OCI-LY1 (cell line): ENCODE measurements at regions not wholly inside any gene's neighbourhood (a gene's known extent, or its start where the extent isn't known, plus 50 kb on each side); places are given as distances from the start of the nearest gene placed in this dataset.

Experiments used
- EZH2 ChIP-seq: fragments of 200-600 bp; sonication (generic), shearing (Covaris generic); IDR thresholded peaks from 2 replicates; pipeline ENCODE4 v1.8.0; 2017; ENCODE audit warnings: borderline replicate concordance, mixed run types, mild to moderate bottlenecking, antibody characterized with exemption, low read length, moderate library complexity, mixed read lengths
- TF ChIP-seq, protein P1 (sequence below): fragments of 200-600 bp; sonication (generic), shearing (Covaris generic); IDR thresholded peaks from 2 replicates; pipeline ENCODE4 v1.5.1; 2017; ENCODE audit warnings: mild to moderate bottlenecking, antibody characterized with exemption, low read length, moderate library complexity, mixed read lengths

DNA sequence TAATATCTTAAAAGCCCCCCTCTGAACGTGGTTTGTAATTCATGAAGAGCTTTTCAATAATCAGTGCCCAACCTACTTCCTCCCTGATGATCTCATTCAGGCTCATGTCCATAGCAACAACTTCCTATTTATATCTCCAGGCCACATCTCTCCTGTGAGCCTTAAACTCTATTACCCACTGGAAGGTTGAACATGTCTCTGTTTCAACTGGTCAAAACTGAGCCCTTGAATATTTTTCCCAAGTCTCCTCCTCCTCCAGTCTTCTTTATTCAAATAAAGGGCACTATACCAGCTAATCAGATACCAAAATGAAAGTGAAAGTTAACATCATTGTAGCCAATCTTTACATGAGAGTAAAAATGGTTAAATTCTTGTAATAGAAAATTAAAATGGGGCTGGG, 63.7 kb upstream of the ITGA4 start:
- TF ChIP-seq EZH2: no peak
- TF ChIP-seq, protein P1, sequence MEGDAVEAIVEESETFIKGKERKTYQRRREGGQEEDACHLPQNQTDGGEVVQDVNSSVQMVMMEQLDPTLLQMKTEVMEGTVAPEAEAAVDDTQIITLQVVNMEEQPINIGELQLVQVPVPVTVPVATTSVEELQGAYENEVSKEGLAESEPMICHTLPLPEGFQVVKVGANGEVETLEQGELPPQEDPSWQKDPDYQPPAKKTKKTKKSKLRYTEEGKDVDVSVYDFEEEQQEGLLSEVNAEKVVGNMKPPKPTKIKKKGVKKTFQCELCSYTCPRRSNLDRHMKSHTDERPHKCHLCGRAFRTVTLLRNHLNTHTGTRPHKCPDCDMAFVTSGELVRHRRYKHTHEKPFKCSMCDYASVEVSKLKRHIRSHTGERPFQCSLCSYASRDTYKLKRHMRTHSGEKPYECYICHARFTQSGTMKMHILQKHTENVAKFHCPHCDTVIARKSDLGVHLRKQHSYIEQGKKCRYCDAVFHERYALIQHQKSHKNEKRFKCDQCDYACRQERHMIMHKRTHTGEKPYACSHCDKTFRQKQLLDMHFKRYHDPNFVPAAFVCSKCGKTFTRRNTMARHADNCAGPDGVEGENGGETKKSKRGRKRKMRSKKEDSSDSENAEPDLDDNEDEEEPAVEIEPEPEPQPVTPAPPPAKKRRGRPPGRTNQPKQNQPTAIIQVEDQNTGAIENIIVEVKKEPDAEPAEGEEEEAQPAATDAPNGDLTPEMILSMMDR: no peak
